ENCODE measurements at regions not wholly inside any gene's neighbourhood (a gene's known extent, or its start where the extent isn't known, plus 50 kb on each side); places are given as distances from the start of the nearest gene placed in this dataset.

DNA sequence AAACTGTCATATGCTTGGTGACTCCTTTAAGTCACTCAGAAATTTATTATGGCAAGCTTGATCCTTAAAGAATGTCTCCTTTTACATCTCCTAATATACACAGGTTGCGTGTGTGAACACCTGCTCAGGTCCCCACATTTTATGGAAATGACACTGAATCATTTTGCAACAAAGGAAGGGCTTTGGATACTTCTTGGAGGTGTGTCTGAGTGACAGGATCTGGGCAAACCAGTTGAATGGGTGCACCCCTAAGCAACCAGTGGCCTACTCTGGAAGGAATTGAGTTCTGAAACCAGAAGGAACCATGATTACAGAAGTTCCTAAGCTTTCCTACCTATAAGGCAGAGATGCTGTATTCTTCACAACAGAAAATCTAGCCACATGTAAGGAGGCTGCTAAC, 483.9 kb upstream of the KLF4 start:
- DNase-seq (ENCODE audit: low spot score): no peak
- TF ChIP-seq, protein P1, sequence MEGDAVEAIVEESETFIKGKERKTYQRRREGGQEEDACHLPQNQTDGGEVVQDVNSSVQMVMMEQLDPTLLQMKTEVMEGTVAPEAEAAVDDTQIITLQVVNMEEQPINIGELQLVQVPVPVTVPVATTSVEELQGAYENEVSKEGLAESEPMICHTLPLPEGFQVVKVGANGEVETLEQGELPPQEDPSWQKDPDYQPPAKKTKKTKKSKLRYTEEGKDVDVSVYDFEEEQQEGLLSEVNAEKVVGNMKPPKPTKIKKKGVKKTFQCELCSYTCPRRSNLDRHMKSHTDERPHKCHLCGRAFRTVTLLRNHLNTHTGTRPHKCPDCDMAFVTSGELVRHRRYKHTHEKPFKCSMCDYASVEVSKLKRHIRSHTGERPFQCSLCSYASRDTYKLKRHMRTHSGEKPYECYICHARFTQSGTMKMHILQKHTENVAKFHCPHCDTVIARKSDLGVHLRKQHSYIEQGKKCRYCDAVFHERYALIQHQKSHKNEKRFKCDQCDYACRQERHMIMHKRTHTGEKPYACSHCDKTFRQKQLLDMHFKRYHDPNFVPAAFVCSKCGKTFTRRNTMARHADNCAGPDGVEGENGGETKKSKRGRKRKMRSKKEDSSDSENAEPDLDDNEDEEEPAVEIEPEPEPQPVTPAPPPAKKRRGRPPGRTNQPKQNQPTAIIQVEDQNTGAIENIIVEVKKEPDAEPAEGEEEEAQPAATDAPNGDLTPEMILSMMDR (IDR thresholded peaks at IDR 0.05; ENCODE audit: extremely low read depth, missing control alignments): no peak

DNA sequence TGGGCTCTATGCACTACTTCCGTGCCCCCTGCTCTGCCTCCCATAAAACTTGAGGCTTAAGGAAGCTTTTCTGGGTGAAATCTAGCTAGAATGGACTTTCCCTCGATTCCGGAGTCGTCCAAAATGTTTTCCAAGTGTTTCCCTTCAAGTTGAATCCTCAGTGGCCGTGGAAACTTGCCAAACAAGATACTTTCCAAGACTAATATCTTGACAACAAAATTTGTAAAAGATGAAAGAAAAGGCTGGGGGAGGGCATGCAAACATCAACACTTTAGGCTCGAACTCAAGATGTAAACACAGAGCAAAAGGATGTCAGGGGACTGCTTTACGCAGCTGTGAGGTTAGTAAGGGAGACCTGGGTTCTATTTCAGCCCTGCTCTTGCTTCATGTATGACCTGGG, 482.8 kb upstream of the KLF4 start:
- TF ChIP-seq, protein P1 (IDR thresholded peaks at IDR 0.05; ENCODE audit: extremely low read depth, missing control alignments): no peak
- no peak for DNase-seq (ENCODE audit: low spot score)

DNA sequence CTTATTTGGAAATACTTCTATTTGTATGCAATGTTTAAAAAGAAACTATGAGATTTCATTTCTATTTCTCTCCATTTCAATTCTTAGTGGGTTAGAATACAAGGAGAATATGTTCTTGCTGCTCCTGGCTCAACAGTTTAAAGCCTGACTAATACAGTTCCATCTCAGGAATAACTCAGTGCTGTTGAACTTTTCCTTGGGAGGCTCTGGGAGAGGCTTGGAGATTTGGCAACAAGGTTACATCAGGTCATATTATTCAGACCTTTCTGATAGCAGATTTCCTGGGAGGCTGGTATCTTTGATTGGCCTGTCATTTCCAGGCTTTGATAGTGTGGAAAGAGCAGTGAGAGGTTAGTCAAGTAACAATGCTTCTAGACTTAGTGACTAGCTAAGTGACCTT, 481.7 kb upstream of the KLF4 start:
- TF ChIP-seq, protein P1 (IDR thresholded peaks at IDR 0.05; ENCODE audit: extremely low read depth, missing control alignments): no peak
- no peak for DNase-seq (ENCODE audit: low spot score)

DNA sequence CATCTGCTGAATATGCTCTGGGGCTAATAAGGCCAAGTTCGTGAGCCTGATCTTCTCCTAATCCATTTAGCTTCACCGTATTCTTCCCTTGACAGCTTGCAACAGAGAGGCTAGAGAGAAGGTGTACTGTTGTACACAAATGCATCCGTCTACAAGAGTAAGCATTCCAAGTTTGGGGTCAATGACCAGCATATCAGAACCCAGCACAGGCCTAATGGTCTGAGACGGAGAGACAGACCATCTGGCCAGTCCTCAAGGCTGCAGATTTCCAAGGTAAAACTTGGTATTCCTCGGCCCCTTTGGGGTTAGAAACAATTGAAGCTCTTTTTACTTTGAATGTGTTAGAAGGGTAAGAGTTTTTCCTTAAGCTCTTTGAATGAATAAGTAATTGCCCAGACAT, 481.2 kb upstream of the KLF4 start:
- TF ChIP-seq, protein P1 (IDR thresholded peaks at IDR 0.05; ENCODE audit: extremely low read depth, missing control alignments): no peak
- no peak for DNase-seq (ENCODE audit: low spot score)

DNA sequence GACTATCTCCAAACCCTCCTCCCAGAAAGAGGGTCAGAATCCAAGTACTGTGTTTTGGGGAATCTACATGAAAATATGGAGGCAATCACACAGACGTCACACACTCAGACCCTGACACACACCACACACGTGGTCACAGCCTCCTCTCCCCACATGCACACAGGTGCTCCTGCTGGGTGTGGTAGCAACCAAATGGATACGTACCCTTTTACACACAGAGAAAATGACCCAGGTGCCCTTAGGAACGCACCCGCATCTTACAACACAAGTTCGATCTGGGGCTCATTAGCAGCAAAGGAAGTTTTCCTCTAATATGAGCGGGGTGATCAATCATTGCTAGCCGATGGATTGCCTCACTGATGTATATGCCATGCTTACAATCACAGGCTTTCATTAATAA, 480.2 kb upstream of the KLF4 start:
- TF ChIP-seq, protein P1 (IDR thresholded peaks at IDR 0.05; ENCODE audit: extremely low read depth, missing control alignments): no peak
- no peak for DNase-seq (ENCODE audit: low spot score)

DNA sequence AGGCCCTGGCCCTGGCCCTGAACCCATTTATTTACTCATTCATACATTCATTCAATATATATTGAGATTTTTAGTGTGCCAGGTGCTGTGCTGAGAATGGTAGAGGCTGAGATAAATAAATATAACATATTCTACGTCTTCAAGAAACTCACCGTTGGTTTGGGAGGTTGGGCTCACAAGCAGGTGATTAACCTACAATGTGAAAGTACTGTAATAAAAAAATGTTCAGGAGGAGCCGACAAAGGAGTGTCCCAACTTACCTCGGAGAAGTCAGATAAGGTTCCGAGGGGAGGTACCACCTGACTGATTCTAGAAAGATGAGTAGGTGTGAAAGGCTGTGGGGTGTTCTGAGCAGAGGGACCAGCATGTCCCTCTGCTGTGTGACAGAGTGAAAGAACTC, 479.6 kb upstream of the KLF4 start:
- TF ChIP-seq, protein P1 (IDR thresholded peaks at IDR 0.05; ENCODE audit: extremely low read depth, missing control alignments): no peak
- DNase-seq (ENCODE audit: low spot score): no peak

DNA sequence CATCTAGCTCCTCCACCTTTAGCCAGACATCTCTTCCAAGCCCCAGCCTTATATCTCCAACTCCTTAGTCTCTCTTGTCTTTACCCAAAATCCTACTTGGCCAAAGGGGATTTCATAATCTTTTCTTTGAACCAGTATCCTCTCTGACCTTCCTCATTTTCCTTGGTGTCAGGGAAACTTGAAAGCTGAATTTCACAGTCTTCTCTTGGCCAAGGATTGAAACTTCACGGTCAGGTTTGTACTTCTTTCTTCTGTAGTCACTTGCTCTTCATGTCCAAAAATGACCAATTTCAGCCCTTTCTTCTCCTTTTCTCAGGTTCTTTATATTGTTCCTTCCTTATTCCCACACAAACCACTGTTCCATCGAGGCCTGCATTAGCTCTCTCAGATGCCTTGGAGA, 473.7 kb upstream of the KLF4 start:
- TF ChIP-seq, protein P1 (IDR thresholded peaks at IDR 0.05; ENCODE audit: extremely low read depth, missing control alignments): no peak
- DNase-seq (ENCODE audit: low spot score): no peak
